Activated CD8-positive, alpha-beta memory T cell treated with anti-CD3 and anti-CD28 coated beads for 48 hours (primary cell): ENCODE measurements at regions not wholly inside any gene's neighbourhood (a gene's known extent, or its start where the extent isn't known, plus 50 kb on each side); places are given as distances from the start of the nearest gene placed in this dataset.

Experiments used
- DNase-seq, 3 experiments: peaks; one replicate each; pipeline ENCODE4 v3.0.0-alpha.2; 2020; ENCODE audit warnings: low read depth in 2 of 3, low spot score in 2 of 3

DNA sequence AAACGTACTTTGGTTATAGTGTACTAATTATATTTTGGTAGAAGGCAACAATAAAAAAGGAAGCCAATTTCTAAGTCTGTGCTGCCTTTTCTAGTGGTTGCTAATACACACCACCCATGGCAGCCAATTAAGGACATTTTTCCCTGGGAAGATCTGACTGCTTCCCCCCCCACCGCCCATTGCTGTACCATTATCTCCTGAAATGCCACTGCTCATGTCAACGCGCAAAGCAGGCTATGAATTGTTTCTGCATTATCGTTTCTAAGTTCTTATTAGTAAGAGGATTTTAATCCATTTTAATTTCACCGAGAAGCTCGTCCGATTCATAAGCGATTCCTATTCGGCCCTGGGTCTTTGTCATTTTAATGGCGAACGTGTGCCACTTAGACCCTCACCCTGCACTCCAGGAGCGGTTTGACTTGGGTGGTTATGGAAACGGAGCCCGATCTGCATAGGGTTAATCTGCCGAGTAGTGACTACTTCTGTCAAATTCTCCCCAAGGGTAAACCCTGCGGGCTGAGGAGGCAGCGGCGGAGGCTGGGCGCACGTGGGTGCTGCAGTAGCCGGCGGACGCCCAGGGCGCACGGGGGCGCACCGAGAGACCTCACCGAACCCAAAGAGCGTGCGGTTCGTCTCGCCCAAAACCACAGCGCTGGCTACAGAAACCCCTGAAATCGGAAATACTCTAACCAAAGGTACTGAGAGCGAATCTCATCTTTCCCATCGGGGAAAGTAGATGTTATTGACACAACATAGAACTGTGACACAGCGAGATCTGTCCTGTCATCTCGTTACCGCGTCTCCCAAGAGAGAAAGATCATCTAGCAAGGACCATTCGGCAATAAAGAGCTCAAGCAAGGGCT is 55.8 kb upstream of the SHC3 start:
- DNase-seq = peak; percentile 21 to 52 (median 22)

- no peak for DNase-seq
Measured at GRCh38 chr9:89236955-89237573, 58.4 kb upstream of the SHC3 start.

GRCh38 chr9:89238424-89238823 is 59.8 kb upstream of the SHC3 start:
- no peak for DNase-seq

DNA sequence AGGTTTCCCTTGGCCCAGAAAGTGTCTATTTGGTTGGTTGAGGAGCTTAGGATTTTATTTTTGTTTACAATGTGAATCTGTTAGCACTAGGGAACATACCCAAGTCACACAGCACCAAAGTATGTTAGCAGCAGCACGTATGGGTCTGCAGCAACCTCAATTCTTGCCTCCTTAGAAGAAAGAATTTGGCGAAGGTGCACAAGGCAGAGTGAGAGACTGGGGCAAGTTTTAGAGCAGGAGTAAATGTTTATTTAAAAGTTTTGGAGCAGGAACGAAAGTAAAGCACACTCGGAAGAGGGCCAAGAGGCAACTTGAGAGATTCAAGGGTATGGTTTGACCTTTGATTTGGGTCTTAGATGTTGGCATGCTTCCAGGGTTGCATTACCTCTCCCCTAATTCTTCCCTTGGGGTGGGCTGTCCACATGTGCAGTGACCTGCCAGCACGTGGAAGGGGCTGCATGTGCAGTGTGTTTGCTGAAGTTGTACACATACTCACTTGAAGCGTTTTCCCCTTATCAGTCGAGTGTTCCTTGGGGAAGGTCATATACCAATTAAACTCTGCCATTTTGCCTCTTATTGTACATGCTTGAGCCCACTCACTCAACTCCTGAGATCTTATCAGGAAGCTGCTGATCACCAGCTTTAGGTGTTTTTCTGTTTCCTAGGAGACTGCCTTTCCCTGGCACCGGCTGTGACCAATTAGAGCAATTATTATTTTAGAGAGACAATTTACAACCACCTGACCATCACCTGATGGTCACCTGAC is 64.9 kb upstream of the SHC3 start:
- DNase-seq = no peak

GRCh38 chr9:89246840-89247239 is 64.2 kb upstream of the CKS2 start:
- no peak for DNase-seq

DNA sequence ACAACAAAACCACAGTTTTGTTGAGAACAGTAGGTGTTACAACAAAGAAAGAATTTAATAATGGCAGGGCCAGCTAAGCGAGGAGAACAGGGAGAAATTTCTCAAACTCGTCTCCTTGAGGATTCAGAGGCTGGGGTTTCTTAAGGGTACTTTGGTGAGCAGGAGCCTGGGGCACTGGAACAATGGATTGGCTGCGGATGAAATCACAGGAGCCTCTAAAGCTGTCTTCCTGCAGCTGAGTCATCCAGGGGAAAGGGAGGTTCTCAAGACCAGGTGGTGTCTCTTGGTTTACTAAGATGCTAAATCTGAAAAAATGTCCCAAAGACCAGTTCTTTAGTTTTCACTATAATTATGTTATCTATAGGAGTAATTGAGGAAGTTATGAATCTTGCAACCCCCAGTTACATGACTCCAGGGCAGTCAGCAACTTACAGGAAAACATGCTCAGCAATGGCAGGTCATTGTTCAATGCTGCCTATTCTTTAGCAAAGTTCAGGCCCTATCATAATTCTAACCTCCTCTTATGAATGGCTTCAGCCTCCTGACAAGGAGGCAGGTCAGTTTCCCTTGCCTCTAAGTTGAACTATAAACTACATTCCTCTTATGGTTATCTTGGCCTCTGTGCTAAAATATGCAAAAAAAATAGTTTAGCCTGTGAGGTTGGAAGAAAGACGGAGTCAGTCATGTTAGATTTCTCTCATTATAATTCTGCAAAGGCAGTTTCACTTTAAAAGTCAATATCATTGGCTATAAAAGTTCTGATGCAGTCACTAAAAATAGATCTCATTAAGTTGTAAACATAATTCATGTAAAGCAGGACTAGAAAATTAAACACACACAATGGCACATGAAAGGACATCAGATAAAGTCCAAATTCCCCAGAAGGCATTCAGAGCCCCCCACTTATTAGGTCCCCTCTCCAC is 63.3 kb upstream of the CKS2 start:
- DNase-seq = no peak

GRCh38 chr9:89249001-89249400 is 62.0 kb upstream of the CKS2 start:
- no peak for DNase-seq

GRCh38 chr9:89252651-89253267 is 58.2 kb upstream of the CKS2 start:
- DNase-seq = no peak

DNA sequence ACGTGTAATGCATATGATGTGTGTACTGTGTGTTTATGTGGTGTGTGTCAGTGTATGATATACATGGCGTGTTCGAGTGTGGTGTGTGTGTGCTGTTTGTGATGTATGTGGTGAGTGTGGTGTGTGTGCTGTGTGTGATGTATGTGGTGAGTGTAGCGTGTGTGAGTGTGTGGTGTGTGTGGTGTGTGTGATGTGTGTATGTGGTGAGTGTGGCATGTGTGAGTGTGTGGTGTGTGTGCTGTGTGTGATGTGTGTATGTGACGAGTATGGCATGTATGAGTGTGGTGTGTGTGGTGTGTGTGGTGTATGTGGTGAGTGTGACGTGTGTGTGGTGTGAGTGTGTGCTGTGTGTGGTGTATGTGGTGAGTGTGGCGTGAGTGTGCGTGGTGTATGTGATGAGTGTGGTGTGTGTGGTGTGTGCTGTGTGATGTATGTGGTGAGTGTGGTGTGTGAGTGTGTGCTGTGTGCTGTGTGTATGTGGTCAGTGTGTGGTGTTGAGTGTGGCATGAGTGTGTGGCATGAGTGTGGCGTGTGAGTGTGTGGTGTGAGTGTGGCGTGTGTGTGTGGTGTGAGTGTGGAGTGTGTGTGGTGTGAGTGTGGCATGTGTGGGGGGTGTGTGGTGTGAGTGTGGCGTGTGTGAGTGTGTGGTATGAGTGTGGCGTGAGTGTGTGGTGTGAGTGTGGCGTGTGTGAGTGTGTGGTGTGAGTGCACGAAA is 56.8 kb upstream of the CKS2 start:
- DNase-seq = no peak

GRCh38 chr9:89254773-89255125 is 56.2 kb upstream of the CKS2 start:
- no peak for DNase-seq

GRCh38 chr9:89256225-89256624 is 54.8 kb upstream of the CKS2 start:
- DNase-seq = no peak

DNA sequence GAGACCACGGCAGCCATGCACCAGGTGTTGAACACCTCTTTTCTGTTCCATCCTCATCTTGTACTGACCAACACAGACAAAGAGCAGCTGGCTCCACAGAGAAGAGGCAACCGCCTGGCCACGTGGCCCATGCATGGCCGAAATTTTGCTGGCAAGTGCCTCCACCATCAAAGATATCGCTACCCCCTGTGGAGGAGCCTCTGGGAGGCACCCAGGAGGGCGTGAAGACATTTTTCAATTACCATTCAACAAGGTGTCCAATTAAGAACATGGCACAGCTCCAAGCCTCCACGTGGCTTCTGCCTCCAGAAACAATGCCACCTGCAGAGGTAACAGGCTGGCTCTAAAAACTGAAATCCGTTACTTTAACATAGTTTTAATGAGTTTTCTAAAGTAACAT is 54.4 kb upstream of the CKS2 start:
- no peak for DNase-seq

DNA sequence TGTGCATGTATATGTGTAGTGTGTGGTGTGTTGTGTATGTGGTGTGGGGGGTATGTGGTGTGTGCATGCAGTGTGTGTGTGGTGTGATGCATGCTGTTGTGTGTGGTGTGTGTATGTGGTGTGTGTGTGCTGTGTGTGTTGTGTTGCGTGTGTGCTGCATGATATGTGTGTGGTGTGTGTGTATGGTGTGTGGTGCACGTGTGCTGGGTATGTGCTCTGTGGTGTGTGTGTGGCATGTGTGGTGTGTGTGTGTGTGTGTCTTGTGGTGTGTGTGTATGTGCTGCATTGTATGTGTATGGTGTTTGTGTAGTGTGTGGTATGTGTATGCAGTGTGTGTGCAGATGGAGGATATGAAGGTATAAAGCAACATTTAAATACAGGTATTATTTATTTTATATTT is 50.5 kb upstream of the CKS2 start:
- DNase-seq = no peak
